HepG2 (cell line): ENCODE measurements at regions not wholly inside any gene's neighbourhood (a gene's known extent, or its start where the extent isn't known, plus 50 kb on each side); places are given as distances from the start of the nearest gene placed in this dataset.

Experiments used
- ATAC-seq: fragments of 200-7000 bp; cut with Tn5 transposase; 3 replicates; pipeline ENCODE4 v1.9.1; 2020; ENCODE audit warnings: mild to moderate bottlenecking, moderate library complexity
- BruUV-seq: library from RNA; stranded (reverse); fragments of 400-500 nt; replicated peaks from 2 replicates; lab custom pipeline; 2021; lab: Mats Ljungman, UMichigan
- CTCF ChIA-PET: fragments of 300-600 bp; formaldehyde crosslinking; extraction: SDS; loops from one replicate; lab custom pipeline; 2021; ENCODE audit warnings: low total read pairs, inconsistent platforms, low intra/inter-chr PET ratio; lab: Yijun Ruan, JAX
- POLR2A ChIA-PET: fragments of 350-600 bp; sonication (Branson Sonifier 250); formaldehyde crosslinking; loops from one replicate; lab custom pipeline; 2020; ENCODE audit warnings: antibody characterized with exemption, inconsistent platforms; lab: Yijun Ruan, JAX
- DNase-seq: peaks from one replicate; pipeline ENCODE4 v3.0.0-alpha.2; 2015; ENCODE audit warnings: low spot score
- FAIRE-seq: peaks from 3 replicates; lab custom pipeline; 2011; peaks lifted over from hg19 to GRCh38; lab: Jason Lieb, UNC
- H2AFZ ChIP-seq: one replicate; pipeline ENCODE4 v1.6.1; 2011; ENCODE audit warnings: low read length, inconsistent platforms
- H3K27ac ChIP-seq: fragments of 300-600 bp; 3 replicates; pipeline ENCODE4 v1.8.0; 2011; ENCODE audit warnings: mixed run types, mild to moderate bottlenecking, mixed read lengths, low read length, inconsistent platforms; ENCODE audit not compliant: insufficient read depth; ENCODE audit errors: extremely low read length
- H3K27me3 ChIP-seq, 2 experiments: fragments of 200-600 bp in 1 of 2; 2 replicates in 1 of 2; 3 replicates in 1 of 2; pipeline versions ENCODE4 v1.6.0 to v1.8.0; 2011; ENCODE audit warnings: low read length in 2 of 2, mild to moderate bottlenecking in 2 of 2, moderate library complexity in 2 of 2, inconsistent platforms in 1 of 2; ENCODE audit not compliant: insufficient read depth in 2 of 2, control insufficient read depth in 1 of 2
- H3K36me3 ChIP-seq, 2 experiments: fragments of 200-600 bp in 1 of 2; replicated peaks in 1 of 2; 2 replicates in 1 of 2; 3 replicates in 1 of 2; pipeline versions ENCODE4 v1.5.1 to v1.8.0; 2011; ENCODE audit warnings: low read length in 2 of 2, inconsistent platforms in 1 of 2; ENCODE audit not compliant: insufficient read depth in 2 of 2, control insufficient read depth in 1 of 2
- H3K4me1 ChIP-seq: 2 replicates; pipeline ENCODE4 v1.5.1; 2012; ENCODE audit warnings: low read length, inconsistent platforms; ENCODE audit not compliant: insufficient read depth
- H3K4me2 ChIP-seq: 2 replicates; pipeline ENCODE4 v1.6.0; 2011; ENCODE audit warnings: low read depth, low read length, inconsistent platforms
- H3K4me3 ChIP-seq, 3 experiments: fragments of 200-600 bp in 1 of 3; sonication (generic), shearing (Covaris generic) in 1 of 3; replicated peaks in 1 of 3; 2 replicates each; pipeline ENCODE4 v1.5.1; 2011 to 2016; ENCODE audit warnings: low read length in 3 of 3, inconsistent platforms in 2 of 3, low read depth in 2 of 3, mild to moderate bottlenecking in 2 of 3, control low read depth in 1 of 3, mixed read lengths in 1 of 3; ENCODE audit not compliant: insufficient read depth in 1 of 3
- H3K79me2 ChIP-seq: one replicate; pipeline ENCODE4 v1.6.1; 2011; ENCODE audit warnings: low read length, inconsistent platforms; ENCODE audit not compliant: insufficient read depth
- H3K9ac ChIP-seq: 2 replicates; pipeline ENCODE4 v1.6.0; 2011; ENCODE audit warnings: mild to moderate bottlenecking, low read depth, low read length, inconsistent platforms; ENCODE audit not compliant: insufficient read depth
- H3K9me3 ChIP-seq: 2 replicates; pipeline ENCODE4 v1.5.1; 2012; ENCODE audit warnings: mild to moderate bottlenecking, low read length
- H4K20me1 ChIP-seq: 2 replicates; pipeline ENCODE4 v1.6.0; 2011; ENCODE audit warnings: inconsistent platforms, mild to moderate bottlenecking, low read length, moderate library complexity; ENCODE audit not compliant: insufficient read depth
- CBFB ChIP-seq: sonication (generic); formaldehyde crosslinking; IDR thresholded peaks from 2 replicates; pipeline ENCODE4 v1.4.0; 2020; ENCODE audit warnings: missing genetic modification reagents
- CBX5 ChIP-seq: sonication (generic); formaldehyde crosslinking; IDR thresholded peaks from 2 replicates; pipeline ENCODE4 v1.4.0; 2020; ENCODE audit warnings: missing genetic modification reagents, borderline replicate concordance
- HOXA5 ChIP-seq: sonication (generic); formaldehyde crosslinking; IDR thresholded peaks from 2 replicates; pipeline ENCODE4 v1.4.0; 2020; ENCODE audit warnings: missing genetic modification reagents
- JUNB ChIP-seq: sonication (generic); formaldehyde crosslinking; IDR thresholded peaks from 2 replicates; pipeline ENCODE4 v1.8.0; 2022; ENCODE audit warnings: missing genetic modification reagents, mild to moderate bottlenecking, borderline replicate concordance
- MTF2 ChIP-seq: sonication (generic); formaldehyde crosslinking; IDR thresholded peaks from 2 replicates; pipeline ENCODE4 v1.5.0; 2020; ENCODE audit warnings: missing genetic modification reagents, borderline replicate concordance
- NR2F6 ChIP-seq, 2 experiments: IDR thresholded peaks; 2 replicates each; pipeline ENCODE4 v1.6.1; 2016; ENCODE audit warnings: antibody characterized with exemption in 1 of 2, mild to moderate bottlenecking in 1 of 2
- PAX8 ChIP-seq: sonication (generic); formaldehyde crosslinking; IDR thresholded peaks from 2 replicates; pipeline ENCODE4 v1.8.0; 2022; ENCODE audit warnings: mild to moderate bottlenecking, missing genetic modification reagents, borderline replicate concordance
- PHB2 ChIP-seq: fragments of 450-650 bp; IDR thresholded peaks from 2 replicates; pipeline ENCODE4 v1.6.1; 2018; ENCODE audit not compliant: partially characterized antibody
- TBX3 ChIP-seq: fragments of 450-650 bp; IDR thresholded peaks from 2 replicates; pipeline ENCODE4 v1.6.1; 2017; ENCODE audit warnings: antibody characterized with exemption, mild to moderate bottlenecking, inconsistent platforms, borderline replicate concordance
- ZNF33B ChIP-seq: sonication (generic); formaldehyde crosslinking; IDR thresholded peaks from 2 replicates; pipeline ENCODE4 v1.5.1; 2020; ENCODE audit warnings: mild to moderate bottlenecking, missing genetic modification reagents
- ZNF580 ChIP-seq: IDR thresholded peaks from 2 replicates; pipeline ENCODE4 v1.6.1; 2016; ENCODE audit warnings: low read depth, borderline replicate concordance
- ZNF616 ChIP-seq: sonication (generic); formaldehyde crosslinking; IDR thresholded peaks from 2 replicates; pipeline ENCODE4 v1.5.0; 2020; ENCODE audit warnings: low read depth, mild to moderate bottlenecking, missing genetic modification reagents
- ZNF737 ChIP-seq: sonication (generic); formaldehyde crosslinking; IDR thresholded peaks from 2 replicates; pipeline ENCODE4 v1.5.0; 2020; ENCODE audit warnings: missing genetic modification reagents, mild to moderate bottlenecking, borderline replicate concordance
- ZNF746 ChIP-seq: sonication (generic); formaldehyde crosslinking; IDR thresholded peaks from 2 replicates; pipeline ENCODE4 v1.8.0; 2022; ENCODE audit warnings: mild to moderate bottlenecking, missing genetic modification reagents
- ZNF790 ChIP-seq: sonication (generic); formaldehyde crosslinking; IDR thresholded peaks from 2 replicates; pipeline ENCODE4 v1.8.0; 2022; ENCODE audit warnings: missing genetic modification reagents, mild to moderate bottlenecking, borderline replicate concordance
- ZNF792 ChIP-seq: IDR thresholded peaks from 2 replicates; pipeline ENCODE4 v1.6.1; 2016
- WGBS: methylation state at CpG from one replicate; pipeline ENCODE4 v1.1.6; 2017; ENCODE audit warnings: low lambda C conversion rate; 5-methylcytosine and 5-hydroxymethylcytosine counted together
- in situ Hi-C: cut with HindIII; loops from 2 replicates; pipeline ENCODE4 v1.10.0; 2017; ENCODE audit warnings: low pct_unique_long_range_greater_than_20kb; ENCODE audit not compliant: extremely low pct_ligation_motif_present
- intact Hi-C: fragments of 100-400 bp; cut with micrococcal nuclease; formaldehyde crosslinking; loops from one replicate; pipeline ENCODE4 v1.10.0; 2022; ENCODE audit not compliant: unreplicated experiment

GRCh38 chr3:184486614-184487013, 75.0 kb upstream of the EPHB3 start:
- TF ChIP-seq TBX3 (no peak), CBX5 (CRISPR knock-in tag) (no peak), HOXA5 (no peak), ZNF746 (no peak), ZNF790 (CRISPR knock-in tag) (no peak), ZNF616 (CRISPR knock-in tag) (no peak), NR2F6 (IDR thresholded peaks at IDR 0.05) (no peak), NR2F6 (CRISPR knock-in tag; IDR thresholded peaks at IDR 0.05) (no peak), ZNF792 (CRISPR knock-in tag) (no peak), CBFB (CRISPR knock-in tag) (no peak)
- POLR2A ChIA-PET, result no interaction called here
- DNase-seq (no peak), FAIRE-seq (no peak), ATAC-seq (no peak)
- BruUV-seq, result no TSS peak
- Histone ChIP-seq H3K36me3 (no peaks in the 10 kb centered on the region), H3K79me2 (no peaks in the 10 kb centered on the region), H3K4me1 (no peaks in the 10 kb centered on the region), H3K9me3 (no peaks in the 10 kb centered on the region), H3K27me3 (peaks cover 0 to 26% of the 10 kb centered on the region in 2 experiments; a peak in 3 of 5 replicates), H3K9ac (no peak overlapping the region), H4K20me1 (no peaks in the 10 kb centered on the region), H3K4me3 (no peak overlapping the region), H3K4me2 (no peak overlapping the region), H2AFZ (no peak overlapping the region), H3K27ac (no peak overlapping the region)
- intact Hi-C loops (no loop called here), in situ Hi-C loops (no loop called here)
- CTCF ChIA-PET, result no interaction called here

- ATAC-seq (no peak), FAIRE-seq (no peak), DNase-seq (no peak)
- Histone ChIP-seq H3K4me1 (no peaks in the 10 kb centered on the region), H3K4me3 (no peak overlapping the region), H3K9me3 (no peaks in the 10 kb centered on the region), H3K27me3 (peaks cover 4 to 37% of the 10 kb centered on the region in 2 experiments), H3K36me3 (no peaks in the 10 kb centered on the region), H2AFZ (no peak overlapping the region), H3K27ac (no peak overlapping the region), H3K9ac (no peak overlapping the region), H3K4me2 (no peak overlapping the region), H4K20me1 (no peaks in the 10 kb centered on the region), H3K79me2 (no peaks in the 10 kb centered on the region)
- in situ Hi-C loops, result no loop called here
- POLR2A ChIA-PET, result no interaction called here
- intact Hi-C loops, result no loop called here
- CTCF ChIA-PET, result no interaction called here
- 3% methylated on average over 6 of the region's 6 CpGs for WGBS
- BruUV-seq, result no TSS peak
- TF ChIP-seq JUNB (CRISPR knock-in tag), result no peak
- no peak for TF ChIP-seq ZNF580
- TF ChIP-seq PAX8 (CRISPR knock-in tag), result no peak
- TF ChIP-seq ZNF33B (CRISPR knock-in tag), result no peak
- TF ChIP-seq PHB2, result no peak
- TF ChIP-seq MTF2 (CRISPR knock-in tag), result no peak
- TF ChIP-seq ZNF737 (CRISPR knock-in tag), result no peak
These were observed 73.0 kb upstream of the EPHB3 start for GRCh38 chr3:184488577-184488976.
